Fibroblast of pulmonary artery (primary cell): ENCODE measurements at regions not wholly inside any gene's neighbourhood (a gene's known extent, or its start where the extent isn't known, plus 50 kb on each side); places are given as distances from the start of the nearest gene placed in this dataset.

Source experiments
- DNase-seq: peaks from one replicate; pipeline ENCODE4 v3.0.0-alpha.2; 2010; ENCODE audit warnings: low read depth
- H3K4me3 ChIP-seq: replicated peaks from 2 replicates; pipeline ENCODE4 v1.5.1; 2011; ENCODE audit warnings: low read depth, mild to moderate bottlenecking, control low read depth, low read length, moderate library complexity
- TF ChIP-seq, protein P1 (sequence below): IDR thresholded peaks from 2 replicates; pipeline ENCODE4 v1.5.1; 2011; ENCODE audit warnings: mild to moderate bottlenecking, control low read depth, low read length, inconsistent platforms; ENCODE audit errors: missing control alignments

DNA sequence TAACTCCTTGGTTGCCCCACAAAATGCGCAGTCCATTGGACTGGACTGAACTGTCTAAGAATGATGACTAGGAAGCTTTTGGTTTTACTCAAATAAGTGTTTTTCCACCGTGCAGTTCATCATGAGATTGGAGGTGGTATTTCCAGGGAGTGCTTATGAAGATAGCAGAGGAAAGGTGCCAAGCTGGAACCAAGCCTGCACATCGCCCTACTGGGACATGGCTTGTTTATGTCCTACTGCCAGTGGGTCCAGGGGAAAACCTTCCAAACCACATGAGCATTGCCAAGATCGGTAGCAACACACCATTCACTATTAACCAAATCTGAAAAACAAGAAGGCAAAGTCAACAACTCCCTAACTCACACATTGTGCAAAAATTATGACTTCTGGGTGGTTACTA lies 54.7 kb upstream of the DSCAM start:
- DNase-seq = no peak
- no peak overlapping the region for H3K4me3 ChIP-seq
- TF ChIP-seq, protein P1, sequence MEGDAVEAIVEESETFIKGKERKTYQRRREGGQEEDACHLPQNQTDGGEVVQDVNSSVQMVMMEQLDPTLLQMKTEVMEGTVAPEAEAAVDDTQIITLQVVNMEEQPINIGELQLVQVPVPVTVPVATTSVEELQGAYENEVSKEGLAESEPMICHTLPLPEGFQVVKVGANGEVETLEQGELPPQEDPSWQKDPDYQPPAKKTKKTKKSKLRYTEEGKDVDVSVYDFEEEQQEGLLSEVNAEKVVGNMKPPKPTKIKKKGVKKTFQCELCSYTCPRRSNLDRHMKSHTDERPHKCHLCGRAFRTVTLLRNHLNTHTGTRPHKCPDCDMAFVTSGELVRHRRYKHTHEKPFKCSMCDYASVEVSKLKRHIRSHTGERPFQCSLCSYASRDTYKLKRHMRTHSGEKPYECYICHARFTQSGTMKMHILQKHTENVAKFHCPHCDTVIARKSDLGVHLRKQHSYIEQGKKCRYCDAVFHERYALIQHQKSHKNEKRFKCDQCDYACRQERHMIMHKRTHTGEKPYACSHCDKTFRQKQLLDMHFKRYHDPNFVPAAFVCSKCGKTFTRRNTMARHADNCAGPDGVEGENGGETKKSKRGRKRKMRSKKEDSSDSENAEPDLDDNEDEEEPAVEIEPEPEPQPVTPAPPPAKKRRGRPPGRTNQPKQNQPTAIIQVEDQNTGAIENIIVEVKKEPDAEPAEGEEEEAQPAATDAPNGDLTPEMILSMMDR = no peak

GRCh38 chr21:40902299-40902698 lies 55.3 kb upstream of the DSCAM start:
- TF ChIP-seq, protein P1 = no peak
- H3K4me3 ChIP-seq = no peak overlapping the region
- DNase-seq = no peak

- no peak overlapping the region for H3K4me3 ChIP-seq
- TF ChIP-seq, protein P1 = no peak
- DNase-seq = no peak
Measured at GRCh38 chr21:40902993-40903392, 56.0 kb upstream of the DSCAM start.

DNA sequence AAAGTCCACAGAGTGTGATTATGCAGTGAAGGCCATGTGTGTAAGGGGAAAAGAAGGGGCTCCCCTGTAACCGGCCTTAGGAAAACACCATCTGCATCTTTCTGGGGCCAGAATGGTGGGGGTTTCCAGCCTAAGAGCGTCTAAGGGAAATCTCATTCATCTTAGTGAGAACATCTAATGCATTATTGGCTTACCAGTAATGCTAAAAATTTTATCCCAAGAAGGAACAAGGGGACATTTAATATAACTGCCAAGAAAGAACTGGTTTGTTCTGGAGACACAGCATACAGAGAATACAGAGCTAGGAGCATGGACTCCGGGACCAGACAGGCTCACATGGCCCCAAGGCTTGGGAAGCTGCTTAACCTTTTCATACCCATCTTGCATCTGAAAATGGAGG lies 58.3 kb upstream of the DSCAM start:
- DNase-seq = no peak
- no peak overlapping the region for H3K4me3 ChIP-seq

DNA sequence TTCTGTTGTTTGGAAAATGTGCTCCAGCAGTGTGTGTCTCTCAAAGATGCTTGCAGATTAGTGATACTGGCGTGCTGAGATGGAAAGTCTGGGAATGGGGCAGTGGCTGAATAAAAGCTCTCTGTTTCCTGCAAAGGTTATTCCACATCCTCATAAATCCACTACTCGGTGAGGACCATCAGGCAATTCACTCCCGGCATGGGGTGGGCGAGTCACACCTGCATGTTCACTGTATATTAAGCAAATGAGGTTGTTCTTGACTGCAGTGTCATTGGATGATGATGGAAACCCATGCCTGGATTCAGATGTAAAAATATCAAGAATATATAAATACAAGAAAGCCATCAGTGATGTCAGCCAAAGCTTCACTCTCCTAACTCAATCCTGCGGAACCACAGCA lies 65.4 kb upstream of the DSCAM start:
- TF ChIP-seq, protein P1 = no peak
- DNase-seq = no peak

More for the DNA sequence above, 58.3 kb upstream of the DSCAM start:
- TF ChIP-seq, protein P1 = no peak

DNA sequence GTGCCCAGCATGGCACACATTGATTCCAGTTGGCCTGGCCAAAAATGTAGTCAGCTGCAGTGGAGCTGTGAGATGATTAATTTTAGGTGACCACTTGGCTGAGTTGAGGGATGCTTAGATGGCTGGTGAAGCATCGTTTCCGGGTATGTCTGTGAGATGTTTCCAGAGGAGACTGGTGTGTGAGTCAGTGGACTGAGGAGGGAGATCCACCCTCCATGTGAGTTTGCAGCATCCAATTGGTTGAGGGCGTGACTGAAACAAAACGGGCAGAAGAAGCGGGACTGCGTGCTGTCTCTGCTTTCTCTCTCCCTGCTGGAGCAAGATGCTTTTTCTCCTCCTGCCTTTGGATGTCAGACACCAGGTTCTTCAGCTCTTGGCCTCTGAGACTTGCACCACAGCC lies 68.2 kb upstream of the DSCAM start:
- DNase-seq = no peak
- TF ChIP-seq, protein P1 = no peak

More for the DNA sequence above, 65.4 kb upstream of the DSCAM start:
- H3K4me3 ChIP-seq = no peak overlapping the region

DNA sequence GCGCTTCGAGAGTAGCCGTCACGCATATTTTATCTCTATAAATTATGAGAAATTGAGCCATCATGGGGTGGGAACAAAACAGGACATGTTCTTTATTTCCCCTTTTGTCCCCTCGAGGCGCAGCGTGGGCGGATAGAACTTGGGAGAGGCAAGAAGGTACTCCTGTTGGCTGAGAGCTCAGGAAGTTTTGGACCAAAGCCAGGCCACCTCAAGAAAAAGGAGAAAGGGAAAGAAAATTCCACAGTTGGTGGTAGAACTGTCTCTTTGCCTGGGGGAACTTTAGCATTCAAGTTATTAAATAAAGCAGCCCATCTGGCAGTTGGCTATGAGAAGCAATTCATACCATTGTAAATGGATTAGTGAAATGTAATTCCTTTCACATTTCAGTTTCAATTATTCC lies 76.4 kb upstream of the DSCAM start:
- TF ChIP-seq, protein P1 = no peak
- DNase-seq = no peak
- no peak overlapping the region for H3K4me3 ChIP-seq

More for the DNA sequence above, 68.2 kb upstream of the DSCAM start:
- no peak overlapping the region for H3K4me3 ChIP-seq
